Activated T-cell treated with anti-CD3 and anti-CD28 coated beads for 1 hour (primary cell): ENCODE measurements at regions not wholly inside any gene's neighbourhood (a gene's known extent, or its start where the extent isn't known, plus 50 kb on each side); places are given as distances from the start of the nearest gene placed in this dataset.
"Not testable (repeated sequence)": the region's sequence is repeated elsewhere in the genome, so short reads cannot be mapped to it uniquely, and the experiment has no call there.

Experiments
- DNase-seq: peaks from one replicate; pipeline ENCODE4 v3.0.0-alpha.2; 2020; ENCODE audit warnings: low read depth

DNA sequence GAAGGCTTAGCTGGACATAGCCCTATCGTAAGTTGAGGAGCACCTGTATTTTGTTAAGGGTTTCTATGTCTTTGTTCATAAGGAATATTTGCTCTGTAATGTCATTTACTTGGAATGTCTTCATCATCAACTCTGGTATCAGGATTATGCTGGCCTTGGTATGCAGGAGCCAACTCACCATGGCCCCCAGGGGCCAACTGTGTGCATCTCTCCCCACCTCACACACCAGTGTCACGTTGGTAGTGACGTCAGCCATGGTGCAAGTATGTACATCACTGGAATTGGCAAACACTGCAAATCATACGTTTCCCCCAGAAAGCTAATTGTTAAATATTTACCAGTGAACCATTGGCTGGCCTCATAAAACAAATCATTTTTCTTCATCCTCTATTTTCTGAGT, 70.8 kb downstream of the YTHDF1 start:
- no peak for DNase-seq

DNA sequence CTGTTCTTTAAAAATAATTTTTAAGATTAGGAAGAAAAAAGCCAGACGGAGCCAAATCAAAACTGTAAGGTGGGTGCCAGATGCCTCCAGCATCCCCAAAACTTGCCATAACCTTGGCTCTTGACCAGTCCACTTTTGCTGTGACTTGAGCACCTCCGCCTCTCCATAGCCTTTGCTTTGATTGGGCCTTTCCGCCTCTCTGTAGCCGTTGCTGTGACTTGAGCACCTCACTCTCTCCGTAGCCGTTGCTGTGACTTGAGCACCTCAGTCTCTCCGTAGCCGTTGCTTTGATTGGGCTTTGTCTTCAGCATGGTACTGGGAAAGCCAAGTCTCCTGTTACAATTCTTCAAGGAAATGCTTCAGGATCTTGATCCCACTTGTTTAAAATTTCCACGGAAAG, 73.0 kb downstream of the YTHDF1 start:
- no peak for DNase-seq

DNA sequence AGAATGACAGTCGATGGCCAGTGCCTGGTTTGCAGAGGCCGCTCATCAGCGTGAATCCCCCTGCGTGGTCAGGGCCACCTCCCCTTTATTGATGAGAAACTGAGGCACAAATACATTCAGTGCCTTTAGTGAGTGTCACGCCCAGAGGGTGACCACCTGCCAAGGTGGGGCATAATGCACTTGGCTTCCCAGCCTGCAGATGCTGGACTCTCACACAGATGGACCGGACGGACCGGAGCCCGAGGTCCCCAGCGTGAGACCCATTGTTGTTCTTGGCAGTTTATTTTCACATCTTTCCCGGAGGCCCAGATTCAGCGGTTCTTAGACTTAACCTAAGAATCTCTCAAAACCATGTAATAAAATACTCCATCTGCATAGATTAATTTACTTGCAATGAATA, 74.4 kb downstream of the YTHDF1 start:
- DNase-seq, result no peak

- DNase-seq, result no peak
Observed at GRCh38 chr20:63140514-63141433, 75.2 kb downstream of the YTHDF1 start.

- DNase-seq, result no peak
Observed at GRCh38 chr20:63139837-63140236, 76.1 kb downstream of the YTHDF1 start.

GRCh38 chr20:63139356-63139755, 76.6 kb downstream of the YTHDF1 start:
- DNase-seq, result no peak

- DNase-seq, result no peak
Observed at GRCh38 chr20:63138855-63139341, 77.0 kb downstream of the YTHDF1 start.

- DNase-seq, result no peak
Observed at GRCh38 chr20:63137851-63138415, 78.0 kb downstream of the YTHDF1 start.

DNA sequence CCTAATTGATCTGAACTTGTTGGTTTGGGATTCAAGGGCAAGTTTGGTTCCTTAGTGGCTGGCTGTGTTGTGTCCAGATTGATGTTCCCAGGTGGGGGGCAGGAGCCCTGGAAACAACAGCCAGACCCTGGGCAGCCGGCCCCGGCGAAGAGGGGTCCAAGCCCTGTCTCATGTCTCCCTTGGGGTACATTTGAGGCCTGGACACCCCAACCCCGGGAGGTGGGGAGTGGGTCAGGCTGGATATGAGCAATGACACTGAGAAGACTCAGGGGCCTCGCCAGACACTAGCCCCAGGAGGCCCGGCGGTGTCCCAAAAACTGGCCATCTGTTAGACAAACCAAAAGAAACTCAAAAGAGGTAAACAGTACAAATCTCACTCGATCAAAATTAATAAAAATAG, 79.6 kb downstream of the YTHDF1 start:
- DNase-seq, result no peak

GRCh38 chr20:63135411-63135810, 80.5 kb downstream of the YTHDF1 start:
- no peak for DNase-seq

GRCh38 chr20:63134711-63135361, 81.1 kb downstream of the YTHDF1 start:
- not testable (repeated sequence) for DNase-seq

DNA sequence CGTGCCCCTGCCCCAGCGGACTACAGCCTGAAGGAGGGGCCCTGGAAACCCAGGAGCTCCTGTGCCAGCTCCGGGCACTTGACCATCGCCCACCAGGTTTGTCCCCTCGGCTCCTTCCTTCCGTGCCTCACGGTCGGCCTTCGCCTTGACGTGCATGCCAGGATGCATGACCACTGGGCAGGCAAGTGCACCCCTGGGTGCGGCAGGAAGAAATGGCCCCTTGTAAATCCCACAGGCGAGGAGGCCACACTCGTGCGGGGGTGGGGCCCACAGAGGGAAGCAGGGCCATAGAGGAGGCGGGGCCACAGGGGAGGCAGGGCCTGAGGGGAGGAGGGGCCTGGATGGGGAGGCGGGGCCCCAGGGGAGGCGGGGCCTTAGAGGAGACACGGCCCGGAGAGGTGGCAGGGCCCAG, 81.7 kb downstream of the YTHDF1 start:
- DNase-seq, result no peak

DNA sequence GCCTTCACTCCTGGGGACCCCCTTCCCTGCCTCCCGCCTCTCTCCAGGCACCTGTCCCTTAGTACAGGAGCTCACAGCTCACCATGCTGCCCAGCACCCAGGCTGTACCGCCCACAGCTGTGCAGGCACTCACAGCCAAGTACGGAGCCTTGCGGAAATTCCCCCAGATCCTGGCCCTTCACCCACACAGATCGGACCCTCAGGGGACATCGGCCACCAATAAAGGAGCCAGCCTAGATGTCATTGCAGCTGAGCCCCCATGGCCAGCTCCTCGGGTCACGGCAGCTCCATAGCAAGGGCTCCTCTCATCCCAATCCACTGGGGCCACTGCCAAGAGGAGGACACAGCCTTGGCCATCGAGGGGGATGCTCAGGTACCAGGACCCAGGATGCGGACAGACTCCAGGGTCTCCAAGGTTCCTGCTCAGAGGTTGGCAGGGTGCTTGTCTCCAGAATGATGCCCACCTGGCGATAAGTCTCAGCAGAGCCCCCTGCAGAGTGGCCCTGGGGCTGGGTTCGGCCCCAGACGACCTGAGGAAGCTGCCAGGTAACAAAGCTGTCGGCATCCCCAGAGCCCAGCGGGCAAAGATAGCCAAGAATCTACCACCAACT, 82.3 kb downstream of the YTHDF1 start:
- no peak for DNase-seq

DNA sequence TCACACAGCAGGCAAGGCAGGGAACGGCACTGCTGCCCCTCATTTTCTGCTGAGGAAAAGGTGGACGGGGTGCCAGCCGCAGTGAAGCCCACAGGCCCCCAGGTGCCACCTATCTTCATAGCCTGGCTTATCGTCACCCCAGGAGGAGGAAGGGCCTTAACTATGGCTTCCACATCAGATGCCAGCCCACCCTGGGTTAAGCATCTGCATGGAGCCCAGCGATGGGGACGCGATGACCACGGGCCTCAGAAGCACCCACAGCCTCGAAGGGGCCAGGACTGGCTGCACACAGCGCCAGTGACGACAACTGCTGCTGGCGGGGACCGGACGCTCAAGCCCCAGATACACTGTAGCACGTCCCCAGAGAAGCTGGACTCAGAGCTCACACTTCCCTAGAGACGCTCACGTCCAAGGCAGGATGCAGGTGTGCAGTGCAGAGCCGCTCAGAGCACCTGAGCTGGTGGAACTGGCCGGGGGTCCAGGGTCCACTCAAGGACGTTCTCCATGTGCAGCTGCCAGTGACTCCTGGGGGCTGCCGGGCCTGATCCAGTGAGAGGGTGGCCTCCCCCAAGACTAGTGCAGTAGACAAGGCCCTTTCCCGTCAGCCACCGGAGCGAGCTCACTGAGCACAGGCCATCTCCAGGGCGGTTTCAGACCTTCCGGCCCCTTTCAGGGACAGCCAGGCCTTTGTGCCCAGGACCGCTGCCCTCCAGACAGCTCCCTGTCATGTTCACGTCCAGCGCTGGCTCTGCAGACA, 83.0 kb downstream of the YTHDF1 start:
- DNase-seq, result no peak

DNA sequence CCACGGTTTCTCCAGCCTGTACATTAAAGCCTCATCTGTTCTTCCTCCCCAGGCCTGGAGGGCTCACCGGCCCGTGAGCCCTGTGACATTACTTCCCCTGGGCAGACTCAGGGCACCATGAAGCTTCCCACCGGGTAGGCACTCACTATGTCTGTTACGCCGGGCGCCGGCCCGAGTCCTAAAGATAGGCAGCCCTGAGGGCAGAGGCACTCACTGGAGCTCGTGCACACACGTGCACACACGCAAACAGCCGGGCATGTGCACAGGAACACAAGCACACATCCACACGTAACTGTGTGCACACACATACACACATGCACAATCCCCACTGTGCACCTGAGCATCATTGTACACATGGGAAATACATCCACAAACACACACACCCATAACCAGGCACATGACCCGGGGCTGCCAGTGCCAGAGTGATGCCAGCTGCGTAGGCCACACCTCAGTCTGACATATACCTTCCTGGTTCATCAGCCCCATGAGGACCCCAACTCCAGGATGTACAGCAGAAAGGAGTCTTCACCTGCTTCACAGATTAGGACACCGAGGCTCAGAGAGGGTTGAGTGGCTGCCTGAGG, 83.7 kb downstream of the YTHDF1 start:
- DNase-seq, result no peak

GRCh38 chr20:63130658-63131577, 85.0 kb downstream of the YTHDF1 start:
- DNase-seq, result no peak

GRCh38 chr20:63129991-63130657, 85.8 kb downstream of the YTHDF1 start:
- DNase-seq, result no peak

DNA sequence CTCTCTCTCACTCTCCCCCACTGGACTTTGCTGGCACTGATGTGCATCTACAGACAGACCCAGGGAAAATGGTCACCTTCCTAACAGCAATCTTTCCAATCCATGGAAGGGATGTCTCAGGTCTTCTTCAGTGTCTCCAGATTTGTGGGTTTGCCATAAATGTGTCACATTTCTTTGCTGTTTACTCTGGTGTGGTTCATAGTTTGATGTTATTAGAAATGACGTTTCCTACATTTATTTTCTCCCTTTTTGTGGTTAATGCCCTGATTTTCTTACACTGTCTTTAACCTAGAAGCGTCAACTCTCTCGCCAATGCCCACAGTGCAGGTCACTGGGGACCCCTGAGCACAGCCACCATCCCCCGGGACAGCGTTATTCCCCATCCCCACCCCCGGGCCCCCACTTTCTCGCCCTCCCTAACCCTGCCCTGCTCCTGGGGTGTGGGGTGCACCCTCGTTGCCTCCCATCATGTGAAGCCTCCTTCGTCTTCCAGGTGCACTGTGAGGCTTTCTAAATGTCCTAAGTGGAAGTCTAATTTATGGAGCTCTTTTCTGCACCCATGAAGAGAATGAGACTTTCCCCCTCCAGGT, 86.5 kb downstream of the YTHDF1 start:
- DNase-seq, result no peak

DNA sequence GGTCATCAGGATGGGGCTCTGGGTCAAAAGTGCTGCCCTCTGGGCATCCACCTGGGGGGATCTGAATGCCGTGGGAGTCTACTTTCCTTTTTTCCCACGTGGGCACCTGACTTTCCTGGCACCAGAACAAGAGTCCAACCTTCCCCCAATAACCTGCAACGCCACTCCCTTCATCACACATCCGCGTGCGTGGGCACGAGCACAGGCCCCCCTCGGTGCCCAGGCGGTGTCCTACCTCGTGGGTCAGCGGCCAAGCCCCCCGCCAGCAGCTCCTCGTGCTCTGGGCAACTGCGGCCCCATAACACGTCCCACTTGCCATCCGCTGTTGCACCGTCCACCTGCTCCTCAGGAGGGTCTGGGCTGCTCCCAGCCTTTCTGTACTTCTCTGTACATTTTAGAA, 87.0 kb downstream of the YTHDF1 start:
- DNase-seq, result no peak
